ENCODE measurements at regions not wholly inside any gene's neighbourhood (a gene's known extent, or its start where the extent isn't known, plus 50 kb on each side); places are given as distances from the start of the nearest gene placed in this dataset.

- H3K9me3 ChIP-seq (ENCODE audit: control insufficient read depth, insufficient read depth, low read length) = no peaks in the 10 kb centered on the region
- H3K4me3 ChIP-seq (ENCODE audit: low read length) = no peak overlapping the region
- no peak overlapping the region for H3K27ac ChIP-seq (ENCODE audit: low read length)
- H3K4me1 ChIP-seq (ENCODE audit: control insufficient read depth, insufficient read depth, low read length) = no peaks in the 10 kb centered on the region
- no peaks in the 10 kb centered on the region for H3K27me3 ChIP-seq (ENCODE audit: control insufficient read depth, insufficient read depth, low read length)
- no peak for DNase-seq (ENCODE audit: low read depth, low spot score)
- no peaks in the 10 kb centered on the region for H3K36me3 ChIP-seq (ENCODE audit: control insufficient read depth, insufficient read depth, low read length)
- no CpG with 5 or more reads among the region's 1 CpG for WGBS (ENCODE audit: insufficient coverage, insufficient read length)
These were observed 138.7 kb downstream of the RXFP2 start for GRCh38 chr13:31878052-31878451.

GRCh38 chr13:31878495-31878894 lies 139.2 kb downstream of the RXFP2 start:
- WGBS (ENCODE audit: insufficient coverage, insufficient read length) = no CpG with 5 or more reads among the region's 1 CpG
- no peaks in the 10 kb centered on the region for H3K9me3 ChIP-seq (ENCODE audit: control insufficient read depth, insufficient read depth, low read length)
- H3K27ac ChIP-seq (ENCODE audit: low read length) = no peak overlapping the region
- no peaks in the 10 kb centered on the region for H3K27me3 ChIP-seq (ENCODE audit: control insufficient read depth, insufficient read depth, low read length)
- no peaks in the 10 kb centered on the region for H3K4me1 ChIP-seq (ENCODE audit: control insufficient read depth, insufficient read depth, low read length)
- no peak for DNase-seq (ENCODE audit: low read depth, low spot score)
- H3K4me3 ChIP-seq (ENCODE audit: low read length) = no peak overlapping the region
- H3K36me3 ChIP-seq (ENCODE audit: control insufficient read depth, insufficient read depth, low read length) = no peaks in the 10 kb centered on the region

- Histone ChIP-seq H3K27me3 (ENCODE audit: control insufficient read depth, insufficient read depth, low read length) (no peaks in the 10 kb centered on the region), H3K4me3 (ENCODE audit: low read length) (no peak overlapping the region), H3K9me3 (ENCODE audit: control insufficient read depth, insufficient read depth, low read length) (no peaks in the 10 kb centered on the region), H3K27ac (ENCODE audit: low read length) (no peak overlapping the region), H3K36me3 (ENCODE audit: control insufficient read depth, insufficient read depth, low read length) (no peaks in the 10 kb centered on the region), H3K4me1 (ENCODE audit: control insufficient read depth, insufficient read depth, low read length) (no peaks in the 10 kb centered on the region)
- no CpG with 5 or more reads among the region's 2 CpGs for WGBS (ENCODE audit: insufficient coverage, insufficient read length)
- no peak for DNase-seq (ENCODE audit: low read depth, low spot score)
These were observed 139.6 kb downstream of the RXFP2 start for GRCh38 chr13:31878955-31879354.

- Histone ChIP-seq H3K27me3 (ENCODE audit: control insufficient read depth, insufficient read depth, low read length) (no peaks in the 10 kb centered on the region), H3K9me3 (ENCODE audit: control insufficient read depth, insufficient read depth, low read length) (no peaks in the 10 kb centered on the region), H3K27ac (ENCODE audit: low read length) (no peak overlapping the region), H3K4me1 (ENCODE audit: control insufficient read depth, insufficient read depth, low read length) (no peaks in the 10 kb centered on the region), H3K36me3 (ENCODE audit: control insufficient read depth, insufficient read depth, low read length) (no peaks in the 10 kb centered on the region), H3K4me3 (ENCODE audit: low read length) (no peak overlapping the region)
- WGBS (ENCODE audit: insufficient coverage, insufficient read length) = no CpG with 5 or more reads among the region's 3 CpGs
- DNase-seq (ENCODE audit: low read depth, low spot score) = no peak
These were observed 141.6 kb downstream of the RXFP2 start for GRCh38 chr13:31880851-31881494.

- H3K27me3 ChIP-seq (ENCODE audit: control insufficient read depth, insufficient read depth, low read length) = no peaks in the 10 kb centered on the region
- no CpG with 5 or more reads among the region's 3 CpGs for WGBS (ENCODE audit: insufficient coverage, insufficient read length)
- H3K4me3 ChIP-seq (ENCODE audit: low read length) = no peak overlapping the region
- DNase-seq (ENCODE audit: low read depth, low spot score) = no peak
- H3K36me3 ChIP-seq (ENCODE audit: control insufficient read depth, insufficient read depth, low read length) = no peaks in the 10 kb centered on the region
- H3K27ac ChIP-seq (ENCODE audit: low read length) = no peak overlapping the region
- H3K9me3 ChIP-seq (ENCODE audit: control insufficient read depth, insufficient read depth, low read length) = no peaks in the 10 kb centered on the region
- H3K4me1 ChIP-seq (ENCODE audit: control insufficient read depth, insufficient read depth, low read length) = no peaks in the 10 kb centered on the region
These were observed 142.2 kb downstream of the RXFP2 start for GRCh38 chr13:31881495-31881882.

GRCh38 chr13:31882794-31883193 lies 143.5 kb downstream of the RXFP2 start:
- Histone ChIP-seq H3K27me3 (ENCODE audit: control insufficient read depth, insufficient read depth, low read length) (no peaks in the 10 kb centered on the region), H3K9me3 (ENCODE audit: control insufficient read depth, insufficient read depth, low read length) (no peaks in the 10 kb centered on the region), H3K4me3 (ENCODE audit: low read length) (no peak overlapping the region), H3K27ac (ENCODE audit: low read length) (no peak overlapping the region), H3K4me1 (ENCODE audit: control insufficient read depth, insufficient read depth, low read length) (no peaks in the 10 kb centered on the region), H3K36me3 (ENCODE audit: control insufficient read depth, insufficient read depth, low read length) (no peaks in the 10 kb centered on the region)
- no peak for DNase-seq (ENCODE audit: low read depth, low spot score)
- WGBS (ENCODE audit: insufficient coverage, insufficient read length) = no CpG with 5 or more reads among the region's 10 CpGs

- DNase-seq (ENCODE audit: low read depth, low spot score) = no peak
- Histone ChIP-seq H3K36me3 (ENCODE audit: control insufficient read depth, insufficient read depth, low read length) (no peaks in the 10 kb centered on the region), H3K9me3 (ENCODE audit: control insufficient read depth, insufficient read depth, low read length) (no peaks in the 10 kb centered on the region), H3K27ac (ENCODE audit: low read length) (no peak overlapping the region), H3K4me3 (ENCODE audit: low read length) (no peak overlapping the region), H3K4me1 (ENCODE audit: control insufficient read depth, insufficient read depth, low read length) (no peaks in the 10 kb centered on the region), H3K27me3 (ENCODE audit: control insufficient read depth, insufficient read depth, low read length) (no peaks in the 10 kb centered on the region)
- WGBS (ENCODE audit: insufficient coverage, insufficient read length) = no CpG with 5 or more reads among the region's 1 CpG
These were observed 145.2 kb downstream of the RXFP2 start for GRCh38 chr13:31884556-31884955.

GRCh38 chr13:31885994-31886393 lies 145.6 kb upstream of the FRY start:
- Histone ChIP-seq H3K27ac (ENCODE audit: low read length) (no peak overlapping the region), H3K4me1 (ENCODE audit: control insufficient read depth, insufficient read depth, low read length) (no peaks in the 10 kb centered on the region), H3K27me3 (ENCODE audit: control insufficient read depth, insufficient read depth, low read length) (no peaks in the 10 kb centered on the region), H3K36me3 (ENCODE audit: control insufficient read depth, insufficient read depth, low read length) (no peaks in the 10 kb centered on the region), H3K4me3 (ENCODE audit: low read length) (no peak overlapping the region), H3K9me3 (ENCODE audit: control insufficient read depth, insufficient read depth, low read length) (no peaks in the 10 kb centered on the region)
- no peak for DNase-seq (ENCODE audit: low read depth, low spot score)
- no CpG with 5 or more reads among the region's 6 CpGs for WGBS (ENCODE audit: insufficient coverage, insufficient read length)

- Histone ChIP-seq H3K4me1 (ENCODE audit: control insufficient read depth, insufficient read depth, low read length) (no peaks in the 10 kb centered on the region), H3K36me3 (ENCODE audit: control insufficient read depth, insufficient read depth, low read length) (no peaks in the 10 kb centered on the region), H3K27me3 (ENCODE audit: control insufficient read depth, insufficient read depth, low read length) (no peaks in the 10 kb centered on the region), H3K4me3 (ENCODE audit: low read length) (no peak overlapping the region), H3K27ac (ENCODE audit: low read length) (no peak overlapping the region), H3K9me3 (ENCODE audit: control insufficient read depth, insufficient read depth, low read length) (no peaks in the 10 kb centered on the region)
- WGBS (ENCODE audit: insufficient coverage, insufficient read length) = no CpG with 5 or more reads among the region's 2 CpGs
- no peak for DNase-seq (ENCODE audit: low read depth, low spot score)
These were observed 144.3 kb upstream of the FRY start for GRCh38 chr13:31887286-31887685.

- Histone ChIP-seq H3K9me3 (ENCODE audit: control insufficient read depth, insufficient read depth, low read length) (no peaks in the 10 kb centered on the region), H3K4me1 (ENCODE audit: control insufficient read depth, insufficient read depth, low read length) (no peaks in the 10 kb centered on the region), H3K36me3 (ENCODE audit: control insufficient read depth, insufficient read depth, low read length) (no peaks in the 10 kb centered on the region), H3K27me3 (ENCODE audit: control insufficient read depth, insufficient read depth, low read length) (no peaks in the 10 kb centered on the region), H3K27ac (ENCODE audit: low read length) (no peak overlapping the region), H3K4me3 (ENCODE audit: low read length) (no peak overlapping the region)
- DNase-seq (ENCODE audit: low read depth, low spot score) = no peak
- WGBS (ENCODE audit: insufficient coverage, insufficient read length) = no CpG with 5 or more reads among the region's 5 CpGs
These were observed 140.6 kb upstream of the FRY start for GRCh38 chr13:31890946-31891345.

- WGBS (ENCODE audit: insufficient coverage, insufficient read length) = no CpG with 5 or more reads among the region's 2 CpGs
- no peaks in the 10 kb centered on the region for H3K9me3 ChIP-seq (ENCODE audit: control insufficient read depth, insufficient read depth, low read length)
- no peaks in the 10 kb centered on the region for H3K36me3 ChIP-seq (ENCODE audit: control insufficient read depth, insufficient read depth, low read length)
- no peak overlapping the region for H3K4me3 ChIP-seq (ENCODE audit: low read length)
- H3K27ac ChIP-seq (ENCODE audit: low read length) = no peak overlapping the region
- DNase-seq (ENCODE audit: low read depth, low spot score) = no peak
- H3K27me3 ChIP-seq (ENCODE audit: control insufficient read depth, insufficient read depth, low read length) = no peaks in the 10 kb centered on the region
- H3K4me1 ChIP-seq (ENCODE audit: control insufficient read depth, insufficient read depth, low read length) = no peaks in the 10 kb centered on the region
These were observed 140.1 kb upstream of the FRY start for GRCh38 chr13:31891472-31891871.

Data from iPS DF 6.9 (cell line).